ENCODE measurements at regions not wholly inside any gene's neighbourhood (a gene's known extent, or its start where the extent isn't known, plus 50 kb on each side); places are given as distances from the start of the nearest gene placed in this dataset.

GRCh38 chr11:41872870-41873269 lies 413.4 kb upstream of the LRRC4C start:
- CTCF ChIA-PET = no interaction called here
- Histone ChIP-seq H3K36me3 (ENCODE audit: control insufficient read depth in 2 of 2, extremely low read depth in 1 of 2, insufficient read depth in 2 of 2, low read length in 2 of 2) (no peaks in the 10 kb centered on the region), H3K79me2 (ENCODE audit: control insufficient read depth, insufficient read depth, low read length) (no peaks in the 10 kb centered on the region), H3K9me1 (replicated peaks; ENCODE audit: control insufficient read depth, extremely low read depth, insufficient read depth, low read length) (no peaks in the 10 kb centered on the region), H3K4me3 (replicated peaks in 1 of 3; ENCODE audit: insufficient read depth in 1 of 3, low read depth in 1 of 3, low read length in 3 of 3) (no peak overlapping the region), H3K27ac (ENCODE audit: insufficient read depth, low read depth, low read length) (no peak overlapping the region), H3K9ac (replicated peaks; ENCODE audit: extremely low read depth, insufficient read depth, low read length) (no peak overlapping the region), H3K27me3 (ENCODE audit: control insufficient read depth in 2 of 2, insufficient read depth in 2 of 2, low read length in 2 of 2) (no peaks in the 10 kb centered on the region), H3K4me2 (ENCODE audit: insufficient read depth, low read length) (no peak overlapping the region), H4K20me1 (replicated peaks; ENCODE audit: control insufficient read depth, extremely low read depth, insufficient read depth, low read length) (no peaks in the 10 kb centered on the region), H3K4me1 (ENCODE audit: control insufficient read depth, extremely low read depth, insufficient read depth, low read length) (no peaks in the 10 kb centered on the region), H2AFZ (ENCODE audit: low read depth, low read length) (no peak overlapping the region), H3K9me3 (replicated peaks; ENCODE audit: control insufficient read depth, insufficient read depth, low read length) (no peaks in the 10 kb centered on the region)
- DNase-seq (ENCODE audit: low read depth, low spot score) (no peak), FAIRE-seq (no peak)
- TF ChIP-seq FOS (IDR thresholded peaks at IDR 0.05; ENCODE audit: borderline replicate concordance, insufficient read depth, low read length) (no peak), CTCF (IDR thresholded peaks at IDR 0.05; ENCODE audit: extremely low read depth in 1 of 2, insufficient read depth in 1 of 2, low read depth in 1 of 2, low read length in 2 of 2) (no peak), POLR2AphosphoS5 (IDR thresholded peaks at IDR 0.05; ENCODE audit: insufficient read depth, low read depth, low read length) (no peak), MYC (IDR thresholded peaks at IDR 0.05; ENCODE audit: low read depth, low read length) (no peak), POLR2A (IDR thresholded peaks at IDR 0.05; ENCODE audit: low read depth, low read length) (no peak), MAX (IDR thresholded peaks at IDR 0.05; ENCODE audit: insufficient read depth, insufficient read length) (no peak), EZH2 (IDR thresholded peaks at IDR 0.05; ENCODE audit: borderline replicate concordance, low read depth, low read length, severe bottlenecking) (no peak), GATA2 (IDR thresholded peaks at IDR 0.05; ENCODE audit: insufficient read depth, insufficient read length, low read depth, low read length) (no peak)
- intact Hi-C loops (cut with micrococcal nuclease) (no loop called here), dilution Hi-C loops (cut with MboI; ENCODE audit: extremely low pct_ligation_motif_present, low sequenced_read_pairs) (no loop called here)
- POLR2A ChIA-PET = no interaction called here
- BruUV-seq (replicated peaks) = no TSS peak

Measured in endothelial cell of umbilical vein (primary cell).